IPS DF 6.9 (cell line): ENCODE measurements at regions not wholly inside any gene's neighbourhood (a gene's known extent, or its start where the extent isn't known, plus 50 kb on each side); places are given as distances from the start of the nearest gene placed in this dataset.

Experiments
- DNase-seq: peaks from one replicate; pipeline ENCODE4 v3.0.0-alpha.2; 2013; ENCODE audit warnings: low read depth, low spot score
- H3K27ac ChIP-seq: one replicate; pipeline ENCODE4 v1.5.1; 2013; ENCODE audit warnings: low read length, control low read depth
- H3K27me3 ChIP-seq: 2 replicates; pipeline ENCODE4 v1.6.1; 2013; ENCODE audit warnings: mild to moderate bottlenecking, low read length; ENCODE audit not compliant: control insufficient read depth, insufficient read depth
- H3K36me3 ChIP-seq: 2 replicates; pipeline ENCODE4 v1.6.1; 2013; ENCODE audit warnings: low read length; ENCODE audit not compliant: control insufficient read depth, insufficient read depth
- H3K4me1 ChIP-seq: 2 replicates; pipeline ENCODE4 v1.6.1; 2013; ENCODE audit warnings: low read length; ENCODE audit not compliant: control insufficient read depth, insufficient read depth
- H3K4me3 ChIP-seq: 2 replicates; pipeline ENCODE4 v1.5.1; 2013; ENCODE audit warnings: mild to moderate bottlenecking, low read length
- H3K9me3 ChIP-seq: 2 replicates; pipeline ENCODE4 v1.6.1; 2013; ENCODE audit warnings: low read length, inconsistent platforms; ENCODE audit not compliant: control insufficient read depth, insufficient read depth
- WGBS: extraction: QIAGEN DNeasy Blood & Tissue Kit; methylation state at CpG from one replicate; pipeline ENCODE4 v1.1.7; 2013; ENCODE audit warnings: mixed read lengths, missing lambda C conversion rate; ENCODE audit not compliant: insufficient read length, insufficient coverage; 5-methylcytosine and 5-hydroxymethylcytosine counted together

DNA sequence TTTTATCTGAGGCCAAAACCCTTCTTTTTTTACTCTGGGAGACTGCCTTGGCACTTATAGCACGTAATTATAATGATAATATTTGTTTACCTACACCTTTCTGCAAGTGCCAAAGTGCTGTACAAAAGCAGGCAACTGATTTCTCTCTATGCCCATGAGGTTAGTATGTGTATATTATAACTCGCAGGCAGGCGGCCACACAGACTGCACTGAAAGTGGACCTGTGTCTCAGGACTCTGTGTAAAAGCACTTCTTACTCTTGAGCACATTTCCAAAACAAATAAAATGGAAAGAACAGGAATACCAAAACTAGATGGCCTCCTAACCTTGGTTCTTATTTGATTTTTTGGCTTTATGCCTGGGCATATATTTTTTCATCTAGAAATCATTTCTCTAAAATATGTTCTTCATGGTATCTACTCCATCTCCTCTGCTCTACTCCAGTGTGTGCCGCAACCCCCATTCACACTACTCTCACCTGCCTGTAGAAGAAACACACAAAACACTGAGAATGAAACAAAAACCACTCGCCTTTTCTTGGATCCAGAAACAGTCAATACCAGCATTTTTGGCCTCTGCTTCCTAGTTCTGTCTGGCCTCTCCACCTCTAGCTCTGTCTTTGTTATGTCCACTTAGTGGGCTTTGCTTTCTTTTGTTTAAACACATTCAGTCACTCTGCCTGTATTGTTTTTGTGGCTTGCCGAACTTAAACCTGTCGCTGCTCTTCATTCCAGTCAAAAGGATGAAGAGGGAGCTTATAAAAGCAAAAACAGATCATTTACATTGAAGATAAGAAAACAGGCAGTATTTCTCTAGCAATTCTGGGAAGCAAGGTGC, 934.5 kb upstream of the TENM3 start:
- Histone ChIP-seq H3K36me3 (no peaks in the 10 kb centered on the region), H3K27ac (no peak overlapping the region), H3K27me3 (no peaks in the 10 kb centered on the region), H3K4me3 (no peak overlapping the region), H3K4me1 (no peaks in the 10 kb centered on the region; the same call in 1 of the 2 replicates), H3K9me3 (no peaks in the 10 kb centered on the region)
- DNase-seq = no peak
- no CpG with 5 or more reads among the region's 7 CpGs for WGBS

DNA sequence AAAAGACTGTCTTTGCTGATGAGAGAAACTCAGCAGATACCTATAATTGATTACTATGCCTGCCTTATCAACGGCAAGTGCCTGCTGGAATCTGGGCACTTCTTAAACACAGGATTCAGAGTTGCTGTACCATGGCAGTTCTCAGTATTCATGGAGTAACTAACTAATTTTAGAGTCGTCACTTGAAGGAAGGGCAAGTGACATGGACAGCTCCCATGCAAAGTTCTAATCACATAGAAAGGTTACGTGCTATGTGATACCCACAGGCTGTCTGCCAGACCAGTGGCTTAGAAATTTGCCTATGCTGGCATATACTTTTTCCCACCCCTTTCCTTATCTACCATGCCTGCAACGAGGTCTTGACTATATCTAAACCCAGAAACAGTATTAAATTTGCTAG, 931.1 kb upstream of the TENM3 start:
- no peaks in the 10 kb centered on the region for H3K27me3 ChIP-seq
- no CpG with 5 or more reads among the region's 4 CpGs for WGBS

DNA sequence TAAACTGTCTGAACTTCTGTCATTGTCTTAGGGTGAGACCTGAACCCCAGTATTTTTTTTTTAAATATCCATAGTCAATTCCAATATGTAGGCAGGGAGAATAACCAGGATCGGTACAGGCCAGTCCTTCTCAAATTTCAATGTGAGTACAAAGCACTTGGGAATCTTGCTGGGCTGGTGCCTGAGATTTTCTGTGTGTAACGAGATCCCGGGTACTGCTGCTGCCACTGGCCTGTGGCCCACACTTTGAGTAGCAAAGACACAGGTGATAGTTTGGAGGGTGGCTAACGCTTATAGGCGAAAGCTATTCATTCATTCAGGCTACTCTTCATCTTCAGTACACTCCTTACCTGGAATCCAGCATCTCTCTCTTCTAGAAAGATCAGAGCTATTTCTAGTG, 923.6 kb upstream of the TENM3 start:
- Histone ChIP-seq H3K4me3 (no peak overlapping the region), H3K9me3 (no peaks in the 10 kb centered on the region), H3K27ac (no peak overlapping the region), H3K27me3 (no peaks in the 10 kb centered on the region), H3K36me3 (no peaks in the 10 kb centered on the region), H3K4me1 (no peaks in the 10 kb centered on the region)
- no peak for DNase-seq
- WGBS = no CpG with 5 or more reads among the region's 5 CpGs

More for the DNA sequence above, 931.1 kb upstream of the TENM3 start:
- H3K9me3 ChIP-seq = no peaks in the 10 kb centered on the region
- H3K27ac ChIP-seq = no peak overlapping the region
- DNase-seq = no peak
- H3K4me3 ChIP-seq = no peak overlapping the region
- no peaks in the 10 kb centered on the region for H3K36me3 ChIP-seq
- no peaks in the 10 kb centered on the region; the same call in 1 of the 2 replicates for H3K4me1 ChIP-seq

DNA sequence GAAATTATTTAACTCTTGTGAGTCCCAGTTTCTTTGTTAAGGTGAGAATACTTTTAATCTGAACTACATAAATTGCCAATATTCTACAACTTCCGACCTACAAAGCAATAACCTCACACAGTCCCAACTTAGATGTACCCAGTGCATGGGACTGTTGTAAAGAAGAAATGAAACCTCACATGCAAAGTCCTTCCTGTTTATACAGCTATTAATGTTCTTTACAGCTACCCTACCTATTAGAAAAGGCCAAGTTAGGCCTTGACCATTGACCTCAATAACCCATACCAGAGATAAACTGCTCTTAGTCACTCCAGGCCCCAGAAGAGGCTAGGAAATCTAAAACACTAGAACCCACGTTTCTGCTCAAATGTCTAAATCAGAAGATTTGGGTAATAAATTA, 920.1 kb upstream of the TENM3 start:
- no peaks in the 10 kb centered on the region for H3K27me3 ChIP-seq
- H3K27ac ChIP-seq = no peak overlapping the region
- H3K9me3 ChIP-seq = no peaks in the 10 kb centered on the region
- WGBS = no CpG with 5 or more reads among the region's 2 CpGs
- DNase-seq = no peak
- no peak overlapping the region for H3K4me3 ChIP-seq
- no peaks in the 10 kb centered on the region for H3K4me1 ChIP-seq
- H3K36me3 ChIP-seq = no peaks in the 10 kb centered on the region

DNA sequence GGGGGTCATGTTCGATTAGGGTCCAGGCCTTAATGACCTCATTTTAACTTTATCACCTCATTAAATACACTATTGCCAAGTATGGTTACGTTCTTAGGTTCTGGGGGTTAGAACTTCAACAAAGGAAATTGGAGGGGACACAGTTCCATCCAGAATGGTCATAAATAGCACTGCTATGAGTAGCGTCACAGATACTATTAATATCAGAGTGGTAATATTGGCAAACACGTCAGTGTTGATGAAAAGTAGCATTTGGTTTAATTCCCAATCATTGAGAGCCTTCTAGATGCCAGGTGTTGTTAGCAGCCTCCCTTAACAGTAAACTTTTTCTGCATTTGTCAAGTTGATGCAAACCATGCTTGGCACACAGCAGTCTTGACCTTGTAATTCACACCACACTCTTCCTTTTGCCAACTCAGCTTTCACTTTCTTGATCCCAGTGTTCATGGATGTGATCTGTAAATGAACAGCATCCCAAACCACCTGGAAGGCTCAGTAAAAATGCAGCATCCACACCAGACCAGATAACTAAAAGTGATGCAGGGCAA, 912.5 kb upstream of the TENM3 start:
- Histone ChIP-seq H3K27ac (no peak overlapping the region), H3K36me3 (no peaks in the 10 kb centered on the region), H3K27me3 (no peaks in the 10 kb centered on the region), H3K9me3 (no peaks in the 10 kb centered on the region), H3K4me3 (no peak overlapping the region), H3K4me1 (peaks cover 1% of the 10 kb centered on the region; the same call in 1 of the 2 replicates)
- no peak for DNase-seq
- no CpG with 5 or more reads among the region's 4 CpGs for WGBS

DNA sequence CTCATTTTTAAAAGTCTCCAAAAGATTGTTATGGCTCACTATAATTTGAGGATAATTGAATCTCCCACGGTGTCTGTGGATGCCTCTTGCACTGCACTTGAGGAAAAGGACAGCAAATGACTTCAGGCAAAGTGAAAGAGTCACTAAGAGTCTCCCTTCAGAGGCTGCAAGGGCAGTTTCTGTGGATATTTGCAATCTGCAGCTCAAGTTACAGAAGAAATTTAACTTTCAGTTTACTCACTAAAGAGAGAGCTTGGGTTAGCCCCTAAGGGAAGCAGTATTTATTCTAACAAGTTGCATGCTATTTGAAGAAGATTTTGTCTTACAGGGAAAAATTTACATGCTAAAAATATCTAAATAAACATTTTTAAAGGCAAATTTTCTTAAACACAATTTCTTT, 912.0 kb upstream of the TENM3 start:
- no peaks in the 10 kb centered on the region for H3K9me3 ChIP-seq
- DNase-seq = no peak
- no peaks in the 10 kb centered on the region for H3K36me3 ChIP-seq
- H3K4me1 ChIP-seq = peaks cover 1% of the 10 kb centered on the region; the same call in 1 of the 2 replicates
- no peak overlapping the region for H3K4me3 ChIP-seq
- no peaks in the 10 kb centered on the region for H3K27me3 ChIP-seq
- no CpG with 5 or more reads among the region's 1 CpG for WGBS
- no peak overlapping the region for H3K27ac ChIP-seq

DNA sequence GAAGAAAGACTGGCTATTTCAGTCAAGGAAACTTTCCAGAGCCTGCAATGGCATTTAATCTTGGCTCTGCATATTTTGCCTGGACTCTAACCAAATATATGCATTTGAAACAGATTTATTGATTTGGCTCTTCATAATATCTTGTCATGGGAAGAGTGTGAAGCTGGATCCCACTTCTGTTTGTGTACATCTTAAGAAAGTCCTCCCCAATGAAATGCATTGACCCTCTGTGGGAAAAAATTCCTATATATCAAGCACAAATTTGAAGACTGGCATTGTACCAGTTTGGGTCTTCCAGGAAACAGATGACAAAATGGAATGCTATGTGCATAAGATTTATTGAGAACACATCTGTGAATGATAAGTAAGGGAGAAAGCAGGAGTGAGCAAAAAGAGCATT, 897.3 kb upstream of the TENM3 start:
- no peak overlapping the region for H3K27ac ChIP-seq
- no peaks in the 10 kb centered on the region for H3K27me3 ChIP-seq
- H3K4me3 ChIP-seq = no peak overlapping the region
- no peaks in the 10 kb centered on the region for H3K9me3 ChIP-seq
- no peaks in the 10 kb centered on the region for H3K4me1 ChIP-seq
- no peak for DNase-seq
- no peaks in the 10 kb centered on the region; the same call in 1 of the 2 replicates for H3K36me3 ChIP-seq

DNA sequence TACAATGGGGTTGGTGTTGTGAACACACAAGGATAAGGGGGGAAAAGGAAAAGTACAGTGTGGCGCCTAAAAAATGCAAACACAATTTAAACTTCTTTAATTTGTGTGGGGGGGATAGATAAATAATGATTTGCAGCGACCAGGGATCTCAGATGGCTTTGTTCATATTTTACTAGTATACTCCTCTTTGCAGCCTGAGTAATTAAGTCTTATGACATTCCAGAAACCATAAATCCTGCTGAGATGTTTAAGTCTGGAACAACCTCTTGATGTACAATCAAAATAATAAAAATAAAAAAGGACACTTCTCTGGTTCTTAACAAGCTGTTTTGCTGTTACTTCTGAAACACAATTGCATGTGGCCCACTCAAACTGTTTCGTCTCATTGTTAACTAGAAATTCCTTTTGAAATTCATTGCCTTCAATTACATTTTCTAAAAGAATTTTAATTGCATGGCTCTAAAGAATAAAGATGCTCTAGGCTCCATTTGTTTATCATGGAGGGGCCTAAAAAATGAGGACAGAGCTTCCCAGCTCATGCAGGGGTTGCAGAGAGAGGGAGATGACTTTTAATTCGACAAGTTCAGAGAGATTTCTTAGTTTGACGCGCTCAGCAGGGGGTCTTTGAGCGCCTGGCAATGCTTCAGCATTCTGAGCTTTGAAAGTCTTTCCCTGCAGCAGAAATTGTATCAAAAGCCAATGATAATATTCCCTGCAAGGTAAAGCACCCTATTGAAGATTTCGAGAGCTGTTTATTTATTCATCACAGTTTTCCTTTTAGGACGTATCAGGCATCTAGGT, 892.4 kb upstream of the TENM3 start:
- no CpG with 5 or more reads among the region's 9 CpGs for WGBS
- Histone ChIP-seq H3K4me1 (no peaks in the 10 kb centered on the region; the same call in 1 of the 2 replicates), H3K27me3 (no peaks in the 10 kb centered on the region), H3K36me3 (no peaks in the 10 kb centered on the region; the same call in 1 of the 2 replicates), H3K27ac (no peak overlapping the region), H3K9me3 (no peaks in the 10 kb centered on the region), H3K4me3 (no peak overlapping the region)
- no peak for DNase-seq

DNA sequence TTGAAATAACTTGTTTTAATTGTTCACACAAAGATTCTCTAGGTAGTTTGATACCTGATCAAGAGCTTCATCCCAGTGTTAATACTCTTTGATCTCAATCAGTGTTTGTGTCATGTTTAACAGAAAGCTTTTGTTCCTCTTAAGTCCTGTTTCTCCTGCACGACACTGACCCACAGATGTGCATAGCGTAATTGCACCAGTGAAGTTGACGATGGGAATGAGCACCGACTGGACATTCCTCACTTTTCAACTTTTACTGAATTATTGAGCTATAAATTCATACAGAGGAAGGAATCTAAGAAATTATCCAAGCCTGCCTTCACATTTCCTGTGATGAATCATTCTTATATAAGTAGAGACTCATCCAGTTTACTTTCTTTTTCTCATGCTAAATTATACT, 878.7 kb upstream of the TENM3 start:
- H3K27me3 ChIP-seq = no peaks in the 10 kb centered on the region
- H3K4me1 ChIP-seq = no peaks in the 10 kb centered on the region
- DNase-seq = no peak
- WGBS = no CpG with 5 or more reads among the region's 4 CpGs
- no peak overlapping the region for H3K27ac ChIP-seq
- H3K4me3 ChIP-seq = no peak overlapping the region
- no peaks in the 10 kb centered on the region for H3K9me3 ChIP-seq
- no peaks in the 10 kb centered on the region for H3K36me3 ChIP-seq

DNA sequence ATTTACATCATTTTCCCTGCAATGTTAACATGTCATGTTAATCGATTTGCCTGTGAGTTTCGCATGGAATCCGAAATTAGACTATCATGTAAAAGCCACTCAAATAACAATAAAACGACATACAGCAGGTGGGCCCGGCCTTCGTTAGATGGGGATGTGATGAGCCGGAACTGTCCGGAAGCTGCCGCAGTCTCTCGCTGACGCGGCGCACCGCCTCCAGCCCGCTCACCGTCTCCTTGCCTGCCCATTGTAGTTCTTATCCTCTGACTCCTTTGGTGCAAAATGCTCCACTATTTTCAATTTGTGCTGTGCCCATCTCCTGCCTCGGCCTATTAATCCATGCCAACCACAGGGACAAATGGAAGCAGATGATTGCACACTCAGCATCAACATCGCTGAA, 877.5 kb upstream of the TENM3 start:
- Histone ChIP-seq H3K27ac (no peak overlapping the region), H3K4me1 (no peaks in the 10 kb centered on the region), H3K36me3 (no peaks in the 10 kb centered on the region), H3K27me3 (no peaks in the 10 kb centered on the region), H3K9me3 (no peaks in the 10 kb centered on the region), H3K4me3 (no peak overlapping the region)
- DNase-seq = no peak
- no CpG with 5 or more reads among the region's 18 CpGs for WGBS
